Neural crest cell (in vitro differentiated cells): ENCODE measurements at regions not wholly inside any gene's neighbourhood (a gene's known extent, or its start where the extent isn't known, plus 50 kb on each side); places are given as distances from the start of the nearest gene placed in this dataset.

Experiments used
- DNase-seq: peaks from one replicate; pipeline ENCODE4 v3.0.0; 2021; ENCODE audit warnings: low read depth, mixed read lengths, low spot score
- H3K27ac Mint-ChIP-seq: one replicate; pipeline ENCODE4 v1.8.0; 2021; ENCODE audit warnings: mild to moderate bottlenecking, mixed read lengths; ENCODE audit not compliant: unreplicated experiment
- H3K27me3 Mint-ChIP-seq: 2 replicates; pipeline ENCODE4 v1.8.0; 2021; ENCODE audit warnings: low read depth, mild to moderate bottlenecking, mixed read lengths
- H3K36me3 Mint-ChIP-seq: 2 replicates; pipeline ENCODE4 v1.8.0; 2021; ENCODE audit warnings: low read depth, mild to moderate bottlenecking, mixed read lengths
- H3K4me1 Mint-ChIP-seq: 2 replicates; pipeline ENCODE4 v1.8.0; 2021; ENCODE audit warnings: mixed read lengths
- H3K4me3 Mint-ChIP-seq: one replicate; pipeline ENCODE4 v1.8.0; 2021; ENCODE audit warnings: mild to moderate bottlenecking, mixed read lengths
- H3K9me3 Mint-ChIP-seq: 2 replicates; pipeline ENCODE4 v1.8.0; 2021; ENCODE audit warnings: mixed read lengths
- CTCF ChIP-seq: fragments of 200-600 bp; sonication (generic); conservative IDR thresholded peaks from 2 replicates; pipeline ENCODE4 v1.5.0; 2021; ENCODE audit warnings: antibody characterized with exemption, mild to moderate bottlenecking

DNA sequence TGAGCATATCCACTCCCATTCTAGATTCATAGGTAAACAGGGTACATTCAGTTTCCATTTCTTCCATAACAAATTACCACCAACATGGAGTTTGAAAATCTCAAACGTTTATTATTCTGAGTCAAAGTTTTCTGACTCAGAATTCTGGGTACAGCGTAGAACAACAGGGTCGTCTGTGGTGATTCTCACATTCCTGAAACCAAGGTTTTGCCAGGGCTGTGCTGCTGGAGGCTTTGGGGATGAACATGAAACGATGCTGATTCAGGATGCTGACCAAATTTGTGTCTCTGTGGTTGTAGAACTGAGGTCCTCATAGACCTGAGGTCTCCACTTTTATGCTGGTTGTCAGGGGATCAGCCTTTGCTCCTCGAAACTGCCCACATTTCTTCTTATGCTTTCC is 255.7 kb downstream of the DSEL start:
- TF ChIP-seq CTCF, result no peak
- H3K27ac Mint-ChIP-seq, result no peak overlapping the region
- no peak overlapping the region for H3K4me3 Mint-ChIP-seq
- no peaks in the 10 kb centered on the region for H3K36me3 Mint-ChIP-seq
- no peaks in the 10 kb centered on the region for H3K27me3 Mint-ChIP-seq
- DNase-seq, result no peak
- no peaks in the 10 kb centered on the region for H3K4me1 Mint-ChIP-seq
- H3K9me3 Mint-ChIP-seq, result no peaks in the 10 kb centered on the region

DNA sequence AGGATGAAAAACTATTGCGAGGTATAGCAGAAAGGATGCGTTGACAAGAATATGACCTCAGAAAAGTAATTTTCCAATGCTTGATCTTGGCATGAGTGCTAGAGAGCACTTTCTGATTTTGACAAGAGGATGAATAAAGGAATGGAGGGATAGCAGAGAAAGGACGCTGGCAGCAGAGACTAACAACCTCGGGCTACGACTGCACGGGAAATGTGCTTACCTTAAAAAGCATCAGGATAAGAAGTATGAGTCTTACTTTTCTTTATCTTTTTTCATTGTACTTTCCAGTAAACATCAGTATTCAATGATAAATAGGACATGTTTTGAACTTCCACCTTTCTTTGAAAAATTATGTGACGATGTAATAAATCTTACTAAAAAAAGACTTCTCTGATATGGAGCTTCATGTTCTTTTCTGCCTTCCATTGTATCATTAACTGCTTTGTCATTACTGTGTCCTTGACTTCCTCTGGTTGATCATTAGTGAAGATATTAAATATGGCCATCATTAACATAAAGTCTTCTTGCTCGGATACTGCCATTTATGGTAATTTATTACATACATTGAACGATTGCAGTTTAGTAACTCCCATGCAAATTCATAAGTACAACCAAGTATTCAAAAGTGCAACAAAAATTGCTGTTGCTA is 265.6 kb downstream of the DSEL start:
- Mint-ChIP-seq H3K4me1 (no peaks in the 10 kb centered on the region), H3K9me3 (peaks cover 3% of the 10 kb centered on the region), H3K36me3 (no peaks in the 10 kb centered on the region), H3K4me3 (no peak overlapping the region), H3K27ac (peak overlapping the region; percentile 9), H3K27me3 (no peaks in the 10 kb centered on the region)
- no peak for TF ChIP-seq CTCF
- no peak for DNase-seq

DNA sequence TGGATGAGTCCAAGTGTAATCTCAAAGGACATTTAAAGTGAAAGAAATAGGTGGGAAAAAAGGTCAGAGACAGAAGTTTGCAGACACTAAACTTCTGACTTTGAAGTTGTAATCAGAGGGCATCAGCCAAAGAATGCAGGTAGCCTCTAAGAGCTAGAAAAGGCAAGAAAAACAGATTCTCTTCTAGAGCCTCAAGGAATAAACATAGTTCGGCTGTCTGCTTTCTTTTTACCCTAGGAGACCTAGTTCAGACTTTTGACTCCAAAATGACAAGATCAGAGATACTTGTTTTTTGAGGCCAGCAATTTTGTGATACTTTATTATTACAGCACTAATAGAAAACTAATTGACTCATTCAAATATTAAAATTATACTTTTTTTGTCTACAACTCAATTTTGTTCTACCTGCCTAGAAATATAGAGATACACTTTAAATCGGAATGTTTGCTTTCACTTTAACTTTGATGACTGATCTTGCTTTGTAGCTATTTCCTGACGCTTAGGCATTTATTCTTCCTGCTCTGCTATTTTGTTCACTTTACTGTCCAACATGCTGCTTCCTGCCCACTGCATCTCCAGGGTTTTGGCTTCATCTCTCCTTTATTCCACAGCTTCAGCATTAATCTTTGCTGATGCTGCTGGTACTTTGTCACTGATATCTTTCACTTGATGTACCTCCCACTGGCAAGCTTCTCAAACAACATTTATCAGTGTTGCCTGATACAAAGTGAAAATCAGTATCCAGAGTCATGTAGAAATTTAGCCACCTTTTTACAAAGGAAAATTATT is 272.5 kb downstream of the DSEL start:
- Mint-ChIP-seq H3K27me3 (no peaks in the 10 kb centered on the region), H3K9me3 (no peaks in the 10 kb centered on the region), H3K4me3 (no peak overlapping the region), H3K36me3 (no peaks in the 10 kb centered on the region), H3K4me1 (no peaks in the 10 kb centered on the region), H3K27ac (no peak overlapping the region)
- TF ChIP-seq CTCF, result no peak
- no peak for DNase-seq

DNA sequence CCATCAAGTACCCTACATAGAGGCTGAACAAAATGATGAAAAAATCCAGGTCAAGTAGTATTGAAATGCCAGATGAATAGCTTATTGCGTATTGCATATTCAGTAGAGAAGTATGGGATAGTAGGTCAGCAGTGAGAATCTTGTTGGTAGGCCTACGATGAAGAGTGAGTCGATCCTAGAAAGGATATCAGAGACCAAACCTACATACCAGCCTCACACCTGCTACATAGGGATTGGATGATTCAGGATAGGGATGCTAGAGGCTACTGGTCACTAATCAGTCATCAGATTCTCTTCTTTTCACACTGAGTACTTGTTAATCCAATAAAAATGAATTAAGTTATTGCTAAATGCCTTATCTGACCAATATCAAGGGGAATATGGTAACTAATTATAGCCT is 274.5 kb downstream of the DSEL start:
- no peak for TF ChIP-seq CTCF
- DNase-seq, result no peak
- no peak overlapping the region for H3K4me3 Mint-ChIP-seq
- no peak overlapping the region for H3K27ac Mint-ChIP-seq
- H3K36me3 Mint-ChIP-seq, result no peaks in the 10 kb centered on the region
- H3K27me3 Mint-ChIP-seq, result no peaks in the 10 kb centered on the region
- H3K9me3 Mint-ChIP-seq, result no peaks in the 10 kb centered on the region
- H3K4me1 Mint-ChIP-seq, result no peaks in the 10 kb centered on the region

- H3K36me3 Mint-ChIP-seq, result no peaks in the 10 kb centered on the region
- no peak overlapping the region for H3K4me3 Mint-ChIP-seq
- H3K9me3 Mint-ChIP-seq, result no peaks in the 10 kb centered on the region
- no peaks in the 10 kb centered on the region for H3K4me1 Mint-ChIP-seq
- H3K27ac Mint-ChIP-seq, result no peak overlapping the region
- DNase-seq, result no peak
- no peak for TF ChIP-seq CTCF
- no peaks in the 10 kb centered on the region for H3K27me3 Mint-ChIP-seq
Measured at GRCh38 chr18:67241299-67241698, 275.2 kb downstream of the DSEL start.
